ENCODE measurements at regions not wholly inside any gene's neighbourhood (a gene's known extent, or its start where the extent isn't known, plus 50 kb on each side); places are given as distances from the start of the nearest gene placed in this dataset.
"Not testable (repeated sequence)": the region's sequence is repeated elsewhere in the genome, so short reads cannot be mapped to it uniquely, and the experiment has no call there.

GRCh38 chr11:23263466-23263865, 403.2 kb upstream of the CCDC179 start:
- DNase-seq, result no peak

DNA sequence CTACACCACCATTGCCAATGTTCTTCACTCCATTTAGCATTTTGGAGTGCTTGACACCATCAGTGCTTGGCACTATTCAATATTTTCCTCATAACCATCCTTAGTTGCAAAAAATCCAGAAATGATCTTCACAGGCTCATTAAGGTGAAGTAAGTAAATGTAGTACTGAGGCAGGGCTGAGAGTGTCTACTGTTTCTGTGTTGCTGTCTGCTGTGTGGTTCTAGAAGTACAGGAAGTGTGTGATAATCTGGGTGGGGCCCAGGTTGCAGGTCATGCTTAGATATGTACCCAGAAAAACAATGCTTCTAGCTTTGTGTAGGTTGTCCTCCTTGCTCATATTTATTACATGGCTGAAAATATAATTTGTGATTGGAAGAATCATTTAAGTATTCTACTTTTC, 411.8 kb upstream of the CCDC179 start:
- DNase-seq, result no peak

- no peak for DNase-seq
Measured at GRCh38 chr11:23278121-23278520, 417.8 kb upstream of the CCDC179 start.

GRCh38 chr11:23280088-23280487, 419.8 kb upstream of the CCDC179 start:
- DNase-seq, result no peak

DNA sequence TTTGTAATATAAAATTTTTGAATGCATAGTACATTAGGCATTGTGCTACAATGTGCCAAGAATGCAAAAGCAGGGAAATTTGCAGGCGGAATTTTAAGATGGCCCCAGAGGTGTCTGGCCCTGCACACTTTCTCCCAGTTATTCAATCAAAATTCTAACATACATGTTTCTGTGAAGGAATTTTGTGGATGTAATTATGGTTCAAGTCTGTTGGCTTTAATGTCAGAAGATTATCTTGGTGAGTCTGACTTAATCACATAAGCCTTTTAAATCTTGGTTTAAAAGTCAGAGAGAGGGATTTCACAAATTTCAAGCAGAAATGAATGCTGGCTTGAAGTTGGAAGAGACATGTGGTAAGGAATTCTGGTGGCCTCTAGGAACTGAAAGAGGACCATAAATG, 423.4 kb upstream of the CCDC179 start:
- DNase-seq, result no peak

DNA sequence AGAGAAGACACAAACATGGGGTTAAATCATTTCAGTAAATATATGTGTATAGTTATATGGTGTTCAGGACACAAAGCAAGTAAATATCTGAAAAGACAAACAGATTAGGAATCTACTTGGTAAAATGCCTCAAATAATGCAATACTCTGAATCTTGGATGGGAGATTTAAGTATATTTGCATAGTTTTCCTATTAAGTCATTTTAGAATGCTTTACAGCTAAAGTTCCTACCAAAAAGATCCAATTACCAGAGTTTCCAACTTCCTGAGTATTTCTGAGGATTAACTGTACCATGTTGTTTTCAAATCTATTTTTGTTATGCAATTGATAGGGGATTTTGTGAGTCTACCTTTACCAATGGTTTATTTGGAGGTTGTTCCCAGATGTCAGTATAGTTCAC, 424.4 kb upstream of the CCDC179 start:
- no peak for DNase-seq

- no peak for DNase-seq
Measured at GRCh38 chr11:23288003-23288783, 427.9 kb upstream of the CCDC179 start.

- DNase-seq, result no peak
Measured at GRCh38 chr11:23295241-23295640, 435.0 kb upstream of the CCDC179 start.

GRCh38 chr11:23308041-23308440, 447.8 kb upstream of the CCDC179 start:
- no peak for DNase-seq

GRCh38 chr11:23310276-23310675, 450.0 kb upstream of the CCDC179 start:
- DNase-seq, result no peak

- DNase-seq, result no peak
Measured at GRCh38 chr11:23311986-23312940, 452.0 kb upstream of the CCDC179 start.

DNA sequence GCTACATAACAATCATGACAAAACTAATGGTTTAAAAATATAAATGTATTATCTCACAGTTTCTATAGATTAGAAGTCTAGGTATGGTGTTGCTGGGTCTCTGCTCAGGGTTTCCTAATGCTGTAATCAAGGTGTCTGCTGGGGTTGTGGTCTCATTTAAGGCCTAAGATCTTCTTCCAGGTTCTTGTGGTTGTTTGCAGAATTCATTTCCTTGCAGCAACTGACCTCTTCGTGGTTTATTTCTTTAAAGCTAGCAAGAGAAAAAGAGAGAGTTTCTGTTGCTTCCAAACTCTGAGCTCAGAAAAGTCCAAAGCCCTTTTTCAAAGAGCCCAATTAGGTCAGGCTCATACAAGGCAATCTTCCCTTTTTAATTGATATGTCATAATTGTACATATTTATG, 452.7 kb upstream of the CCDC179 start:
- no peak for DNase-seq

GRCh38 chr11:23314162-23314561, 453.9 kb upstream of the CCDC179 start:
- no peak for DNase-seq

DNA sequence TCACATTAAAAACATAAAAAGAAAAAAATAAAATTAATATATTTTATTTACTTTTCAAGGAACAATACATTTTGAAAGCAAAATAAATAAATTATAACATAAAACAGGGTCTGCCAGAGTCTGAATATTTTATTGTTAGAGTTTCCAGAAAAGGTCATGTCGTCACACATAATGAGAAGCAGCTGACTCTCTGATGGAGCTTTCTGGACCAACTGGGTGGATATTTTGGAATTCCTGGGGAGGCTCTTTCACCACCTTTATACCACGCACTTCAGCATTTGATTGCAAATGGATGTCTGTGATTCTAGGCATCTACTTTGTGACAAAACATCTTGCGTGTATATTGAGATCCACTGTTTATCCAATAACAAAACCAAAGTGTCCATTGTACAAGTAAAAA, 455.0 kb upstream of the CCDC179 start:
- DNase-seq, result no peak

DNA sequence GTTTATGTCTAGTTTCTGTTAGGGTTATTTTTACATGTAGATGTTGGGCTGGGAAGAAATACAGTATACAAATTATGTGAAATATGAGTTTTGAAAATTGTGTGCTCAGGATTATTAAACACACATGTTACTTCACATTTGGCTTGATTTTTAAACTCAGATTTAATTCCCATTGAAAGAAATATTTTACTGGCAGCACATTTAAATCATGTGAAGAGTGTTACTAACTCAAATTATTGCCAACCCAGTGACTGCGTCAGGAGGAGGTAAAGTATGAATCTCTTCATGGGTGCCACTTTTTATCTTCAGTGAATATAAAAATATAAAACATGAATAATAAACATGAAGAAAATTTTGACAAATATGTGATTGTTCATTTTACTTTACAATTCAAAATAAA, 457.5 kb upstream of the CCDC179 start:
- DNase-seq, result no peak

- DNase-seq, result no peak
Measured at GRCh38 chr11:23318670-23319069, 458.4 kb upstream of the CCDC179 start.

- no peak for DNase-seq
Measured at GRCh38 chr11:23320131-23320530, 459.9 kb upstream of the CCDC179 start.

- DNase-seq, result not testable (repeated sequence)
Measured at GRCh38 chr11:23335586-23335985, 475.3 kb upstream of the CCDC179 start.

DNA sequence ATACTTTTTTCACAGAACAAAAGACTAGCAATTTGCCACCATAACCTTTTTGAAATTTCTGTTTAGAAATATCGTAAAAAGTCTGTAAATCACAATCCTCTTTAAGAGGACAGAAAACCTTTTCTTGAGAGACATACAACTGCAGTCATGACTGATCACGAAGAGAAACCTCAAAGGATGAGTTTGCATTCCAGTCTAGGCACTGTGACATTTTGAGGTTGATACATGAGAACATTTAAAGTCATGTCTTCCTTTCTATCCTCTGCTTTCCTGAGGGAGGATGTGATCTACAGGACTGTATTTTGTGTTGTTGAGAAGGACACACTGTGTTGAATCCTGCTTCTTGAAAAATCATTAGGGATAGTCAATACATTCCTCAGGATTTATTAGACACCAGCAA, 476.7 kb upstream of the CCDC179 start:
- DNase-seq, result no peak

DNA sequence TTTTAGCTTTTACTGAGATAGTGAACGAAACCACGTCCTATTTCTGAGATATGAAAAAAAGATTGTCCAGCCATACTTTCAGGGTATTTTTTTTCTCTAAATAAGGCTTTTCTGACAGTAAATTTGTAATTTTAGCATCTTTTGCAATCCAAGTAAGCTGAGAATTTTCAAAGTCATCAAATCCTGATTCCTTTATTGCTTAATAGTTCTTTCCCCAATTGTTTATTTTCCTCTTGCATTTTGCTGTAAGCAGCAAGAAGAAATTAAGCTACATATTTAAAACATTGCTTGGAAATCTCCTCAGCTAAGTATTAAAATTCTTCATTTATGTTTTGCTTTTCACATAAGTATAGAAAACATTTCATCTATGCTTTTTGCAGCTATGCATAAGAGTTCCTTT, 493.3 kb upstream of the CCDC179 start:
- DNase-seq, result no peak

DNA sequence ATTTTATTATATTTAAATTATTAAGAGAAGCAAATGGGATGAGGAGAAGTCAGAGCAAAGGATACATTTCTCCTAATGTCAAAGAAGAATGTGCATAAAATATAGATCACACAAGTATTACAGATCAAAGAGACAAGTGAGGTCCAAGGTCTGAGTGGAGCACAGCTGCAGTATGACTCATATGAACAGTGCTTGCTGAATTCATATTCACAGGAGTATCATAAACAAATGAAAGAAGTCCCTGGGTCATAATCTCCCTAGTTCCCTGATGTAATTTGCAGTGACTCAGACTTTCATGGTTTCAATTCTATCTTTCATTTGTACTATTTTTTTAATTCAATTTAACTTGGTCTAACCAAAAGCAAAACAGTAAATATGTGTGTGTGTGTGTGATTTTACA, 499.0 kb upstream of the CCDC179 start:
- DNase-seq, result no peak

- no peak for DNase-seq
Measured at GRCh38 chr11:23364076-23364475, 503.8 kb upstream of the CCDC179 start.

DNA sequence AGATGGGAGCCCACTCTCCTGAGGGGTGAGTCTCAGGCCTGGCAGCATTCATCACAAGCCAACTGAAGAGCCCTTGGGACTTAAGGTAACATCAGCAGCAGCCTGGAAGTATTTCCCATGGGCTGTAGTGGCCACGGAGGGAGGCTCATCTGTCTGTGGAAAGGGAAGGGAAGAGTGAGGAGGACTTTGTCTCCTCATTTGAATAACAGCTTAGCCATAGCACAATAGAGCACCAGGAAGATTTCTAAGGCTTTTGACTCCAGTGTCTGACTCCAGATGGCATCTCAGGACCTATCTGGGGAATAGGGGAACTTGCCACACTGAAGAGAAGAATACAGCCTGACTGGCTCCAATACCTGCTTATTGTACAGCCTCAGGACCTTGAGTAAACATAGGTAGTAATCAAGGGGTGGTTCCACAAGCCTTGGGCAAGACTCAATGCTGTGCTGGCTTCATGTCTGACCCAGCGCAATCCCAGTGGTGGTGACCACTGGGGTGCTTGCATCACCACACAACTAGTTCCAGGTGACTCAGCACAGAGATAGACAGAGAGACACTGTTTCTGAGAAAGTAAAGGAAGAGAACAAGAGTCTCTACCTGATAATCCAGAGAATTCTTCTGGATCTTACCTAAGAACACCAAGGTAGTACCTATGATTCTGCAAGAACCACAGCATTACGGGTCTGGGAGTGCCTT, 510.5 kb upstream of the CCDC179 start:
- no peak for DNase-seq

DNA sequence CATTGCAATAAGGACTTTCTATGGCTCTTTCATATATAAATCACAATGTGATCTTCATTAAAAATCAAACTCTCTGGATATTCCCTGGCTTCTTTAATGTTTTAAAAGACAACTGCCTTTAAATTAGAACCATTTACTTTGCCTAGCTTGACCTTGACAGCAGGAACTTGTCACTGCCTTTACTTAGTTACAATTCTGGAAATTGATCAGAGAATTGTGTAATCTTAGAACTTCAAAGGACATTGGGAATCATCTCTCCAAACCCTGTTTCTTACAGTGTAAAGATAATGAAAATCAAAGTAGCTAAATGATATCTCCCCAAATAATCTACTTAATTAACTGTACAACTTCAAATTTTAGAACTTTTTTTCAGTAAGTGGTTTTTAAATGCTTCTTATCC, 517.6 kb upstream of the CCDC179 start:
- no peak for DNase-seq

Measured in CD4-positive, alpha-beta T cell treated with Interleukin-10 for 1 hour (primary cell).